ENCODE measurements at regions not wholly inside any gene's neighbourhood (a gene's known extent, or its start where the extent isn't known, plus 50 kb on each side); places are given as distances from the start of the nearest gene placed in this dataset.
A peak's percentile ranks its signal among the peaks of the same experiment; 100 is the strongest.
"Not testable (repeated sequence)": the region's sequence is repeated elsewhere in the genome, so short reads cannot be mapped to it uniquely, and the experiment has no call there.

GRCh38 chr11:97854877-97855276, 1165.9 kb upstream of the CNTN5 start:
- DNase-seq (ENCODE audit: low spot score) = no peak

- no peak for DNase-seq (ENCODE audit: low spot score)
Measured at GRCh38 chr11:97856666-97857065, 1164.1 kb upstream of the CNTN5 start.

- peak; percentile 78 for DNase-seq (ENCODE audit: low spot score)
Measured at GRCh38 chr11:97860237-97860636, 1160.5 kb upstream of the CNTN5 start.

- DNase-seq (ENCODE audit: low spot score) = no peak
Measured at GRCh38 chr11:97862021-97862420, 1158.7 kb upstream of the CNTN5 start.

GRCh38 chr11:97865424-97866012, 1155.2 kb upstream of the CNTN5 start:
- no peak for DNase-seq (ENCODE audit: low spot score)

GRCh38 chr11:97871816-97872215, 1148.9 kb upstream of the CNTN5 start:
- no peak for DNase-seq (ENCODE audit: low spot score)

- no peak for DNase-seq (ENCODE audit: low spot score)
Measured at GRCh38 chr11:97880209-97880608, 1140.5 kb upstream of the CNTN5 start.

- DNase-seq (ENCODE audit: low spot score) = no peak
Measured at GRCh38 chr11:97883086-97883485, 1137.7 kb upstream of the CNTN5 start.

GRCh38 chr11:97888641-97889040, 1132.1 kb upstream of the CNTN5 start:
- no peak for DNase-seq (ENCODE audit: low spot score)

GRCh38 chr11:97890466-97890865, 1130.3 kb upstream of the CNTN5 start:
- DNase-seq (ENCODE audit: low spot score) = no peak

GRCh38 chr11:97893612-97894011, 1127.1 kb upstream of the CNTN5 start:
- DNase-seq (ENCODE audit: low spot score) = no peak

- DNase-seq (ENCODE audit: low spot score) = no peak
Measured at GRCh38 chr11:97894978-97895377, 1125.8 kb upstream of the CNTN5 start.

- no peak for DNase-seq (ENCODE audit: low spot score)
Measured at GRCh38 chr11:97895572-97895971, 1125.2 kb upstream of the CNTN5 start.

- DNase-seq (ENCODE audit: low spot score) = no peak
Measured at GRCh38 chr11:97902828-97903227, 1117.9 kb upstream of the CNTN5 start.

- peak; percentile 1 for DNase-seq (ENCODE audit: low spot score)
Measured at GRCh38 chr11:97905101-97905500, 1115.6 kb upstream of the CNTN5 start.

GRCh38 chr11:97905671-97906070, 1115.1 kb upstream of the CNTN5 start:
- no peak for DNase-seq (ENCODE audit: low spot score)

GRCh38 chr11:97908354-97908753, 1112.4 kb upstream of the CNTN5 start:
- no peak for DNase-seq (ENCODE audit: low spot score)

- DNase-seq (ENCODE audit: low spot score) = peak; percentile 6
Measured at GRCh38 chr11:97909614-97910399, 1110.9 kb upstream of the CNTN5 start.

- no peak for DNase-seq (ENCODE audit: low spot score)
Measured at GRCh38 chr11:97912629-97913028, 1108.1 kb upstream of the CNTN5 start.

GRCh38 chr11:97922933-97923332, 1097.8 kb upstream of the CNTN5 start:
- DNase-seq (ENCODE audit: low spot score) = not testable (repeated sequence)

- DNase-seq (ENCODE audit: low spot score) = no peak
Measured at GRCh38 chr11:97934572-97935208, 1086.1 kb upstream of the CNTN5 start.

- DNase-seq (ENCODE audit: low spot score) = no peak
Measured at GRCh38 chr11:97937501-97937900, 1083.2 kb upstream of the CNTN5 start.

- no peak for DNase-seq (ENCODE audit: low spot score)
Measured at GRCh38 chr11:97938789-97939188, 1082.0 kb upstream of the CNTN5 start.

Data from umbilical cord (tissue), 1 donor.